GM18868 (cell line): ENCODE measurements at regions not wholly inside any gene's neighbourhood (a gene's known extent, or its start where the extent isn't known, plus 50 kb on each side); places are given as distances from the start of the nearest gene placed in this dataset.

ENCODE experiments used
- ATAC-seq: cut with Tn5 transposase; IDR thresholded peaks from one replicate; pipeline ENCODE4 v1.9.1; 2021; ENCODE audit warnings: mild to moderate bottlenecking, moderate library complexity; ENCODE audit not compliant: unreplicated experiment

- no peak for ATAC-seq
Measured at GRCh38 chr17:77704048-77704815, 254.3 kb upstream of the TNRC6C start.

GRCh38 chr17:77706938-77707337, 251.6 kb upstream of the TNRC6C start:
- ATAC-seq = no peak

- ATAC-seq = no peak
Measured at GRCh38 chr17:77707546-77707945, 251.0 kb upstream of the TNRC6C start.

- no peak for ATAC-seq
Measured at GRCh38 chr17:77708049-77708448, 250.5 kb upstream of the TNRC6C start.

GRCh38 chr17:77708936-77709335, 249.6 kb upstream of the TNRC6C start:
- ATAC-seq = no peak

GRCh38 chr17:77709594-77709993, 248.9 kb upstream of the TNRC6C start:
- ATAC-seq = no peak

GRCh38 chr17:77712578-77712977, 245.9 kb upstream of the TNRC6C start:
- no peak for ATAC-seq

- ATAC-seq = no peak
Measured at GRCh38 chr17:77716289-77716926, 242.1 kb upstream of the TNRC6C start.

- ATAC-seq = no peak
Measured at GRCh38 chr17:77717941-77718668, 240.4 kb upstream of the TNRC6C start.

GRCh38 chr17:77718669-77718961, 239.9 kb upstream of the TNRC6C start:
- ATAC-seq = no peak

GRCh38 chr17:77719806-77720205, 238.7 kb upstream of the TNRC6C start:
- no peak for ATAC-seq

GRCh38 chr17:77720946-77721845, 237.3 kb upstream of the TNRC6C start:
- ATAC-seq = no peak

GRCh38 chr17:77721846-77722160, 236.7 kb upstream of the TNRC6C start:
- ATAC-seq = no peak

GRCh38 chr17:77722366-77722765, 236.1 kb upstream of the TNRC6C start:
- no peak for ATAC-seq

GRCh38 chr17:77723071-77723908, 235.2 kb upstream of the TNRC6C start:
- ATAC-seq = no peak

- ATAC-seq = no peak
Measured at GRCh38 chr17:77723909-77724875, 234.3 kb upstream of the TNRC6C start.

GRCh38 chr17:77724876-77725615, 233.5 kb upstream of the TNRC6C start:
- no peak for ATAC-seq

- no peak for ATAC-seq
Measured at GRCh38 chr17:77725846-77726245, 232.7 kb upstream of the TNRC6C start.
